Mucosa of descending colon (tissue), 3 donors: ENCODE measurements at regions not wholly inside any gene's neighbourhood (a gene's known extent, or its start where the extent isn't known, plus 50 kb on each side); places are given as distances from the start of the nearest gene placed in this dataset.
"Not testable (repeated sequence)": the region's sequence is repeated elsewhere in the genome, so short reads cannot be mapped to it uniquely, and the experiment has no call there.

Experiments
- ATAC-seq: fragments of 200-7000 bp; cut with Tn5 transposase; one replicate; pipeline ENCODE4 v1.9.1; 2020; ENCODE audit warnings: mild to moderate bottlenecking, moderate library complexity
- DNase-seq, 3 donors: peaks; one replicate each; pipeline ENCODE4 v3.0.0-alpha.2; 2020
- H3K36me3 ChIP-seq: fragments of 200-600 bp; one replicate; pipeline ENCODE4 v1.8.0; 2021; ENCODE audit warnings: low read depth, mild to moderate bottlenecking
- H3K4me1 ChIP-seq: fragments of 200-600 bp; one replicate; pipeline ENCODE4 v1.8.0; 2021; ENCODE audit warnings: low read depth, mild to moderate bottlenecking
- H3K4me3 ChIP-seq: fragments of 200-600 bp; one replicate; pipeline ENCODE4 v1.8.0; 2021; ENCODE audit warnings: mild to moderate bottlenecking
- H3K9me3 ChIP-seq: fragments of 200-600 bp; one replicate; pipeline ENCODE4 v1.8.0; 2021; ENCODE audit warnings: mild to moderate bottlenecking
- intact Hi-C, 2 donors: fragments of 100-400 bp; cut with DNase I in 1 of 2; cut with micrococcal nuclease in 1 of 2; formaldehyde crosslinking; loops; one replicate each; pipeline versions ENCODE4 v1.11.0 to v1.11.1; 2022; cut with DNase I, micrococcal nuclease
- TF ChIP-seq, protein P1 (sequence below): fragments of 200-600 bp; IDR thresholded peaks from one replicate; pipeline ENCODE4 v1.8.0; 2022; ENCODE audit warnings: antibody characterized with exemption, mild to moderate bottlenecking
- donor health status: DM: no; HTN: no; CAD: no; lungs with moderate emphysema.
- donor health status: DM: no; HTN: no; CAD: no.
- donor health status: DM: no; HTN: yes; CAD: no.

- H3K36me3 ChIP-seq, H3K4me1 ChIP-seq, DNase-seq, ATAC-seq, intact Hi-C loops, H3K4me3 ChIP-seq, H3K9me3 ChIP-seq: not testable (repeated sequence)
These were observed 71.5 kb downstream of the WSB1 start for GRCh38 chr17:27365329-27365945.

GRCh38 chr17:27366437-27366836 lies 72.5 kb downstream of the WSB1 start:
- intact Hi-C loops, result no loop called here
- ATAC-seq, result no peak
- DNase-seq, result no peak

DNA sequence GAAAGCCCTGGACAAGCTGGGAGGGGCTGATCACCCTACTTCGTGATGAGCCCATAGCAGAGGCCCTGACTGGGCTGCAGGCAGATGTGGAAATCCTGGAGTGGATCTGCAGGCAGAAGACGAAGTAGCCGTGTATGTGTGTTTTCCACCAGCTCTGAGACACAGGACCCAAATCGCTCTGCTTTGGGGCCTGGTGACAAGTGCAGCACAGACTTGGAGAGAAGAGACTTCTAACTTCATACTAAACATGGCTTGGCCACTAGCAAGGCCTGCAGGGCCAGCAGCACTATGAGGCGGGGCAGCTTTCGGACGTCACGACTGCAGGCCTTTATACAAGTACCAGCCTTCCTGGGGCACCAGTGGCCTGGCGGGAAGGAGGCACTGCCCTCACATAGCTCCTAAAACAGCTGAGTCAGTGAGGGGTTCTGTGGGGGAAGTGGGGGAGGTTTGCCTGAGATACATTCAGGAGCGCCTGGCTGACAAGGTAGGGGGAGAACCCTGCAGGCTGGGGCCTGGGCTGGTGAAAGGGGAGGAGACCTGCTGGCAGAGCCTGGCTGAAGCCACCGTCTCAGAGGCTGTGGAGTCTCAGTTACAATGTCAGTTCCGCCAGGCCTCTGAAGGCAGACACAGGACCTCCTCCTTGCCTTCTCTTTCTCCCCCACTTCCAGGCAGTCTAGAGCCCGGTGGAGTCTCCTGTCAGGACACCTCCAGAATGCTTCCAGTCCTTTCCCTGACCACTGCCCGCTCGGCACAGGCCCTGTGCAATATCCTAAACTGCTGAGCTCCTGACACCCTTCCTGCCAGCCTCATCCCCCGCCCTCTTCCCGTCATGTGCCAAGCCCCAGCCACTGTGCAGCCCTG lies 73.4 kb downstream of the WSB1 start:
- TF ChIP-seq, protein P1, sequence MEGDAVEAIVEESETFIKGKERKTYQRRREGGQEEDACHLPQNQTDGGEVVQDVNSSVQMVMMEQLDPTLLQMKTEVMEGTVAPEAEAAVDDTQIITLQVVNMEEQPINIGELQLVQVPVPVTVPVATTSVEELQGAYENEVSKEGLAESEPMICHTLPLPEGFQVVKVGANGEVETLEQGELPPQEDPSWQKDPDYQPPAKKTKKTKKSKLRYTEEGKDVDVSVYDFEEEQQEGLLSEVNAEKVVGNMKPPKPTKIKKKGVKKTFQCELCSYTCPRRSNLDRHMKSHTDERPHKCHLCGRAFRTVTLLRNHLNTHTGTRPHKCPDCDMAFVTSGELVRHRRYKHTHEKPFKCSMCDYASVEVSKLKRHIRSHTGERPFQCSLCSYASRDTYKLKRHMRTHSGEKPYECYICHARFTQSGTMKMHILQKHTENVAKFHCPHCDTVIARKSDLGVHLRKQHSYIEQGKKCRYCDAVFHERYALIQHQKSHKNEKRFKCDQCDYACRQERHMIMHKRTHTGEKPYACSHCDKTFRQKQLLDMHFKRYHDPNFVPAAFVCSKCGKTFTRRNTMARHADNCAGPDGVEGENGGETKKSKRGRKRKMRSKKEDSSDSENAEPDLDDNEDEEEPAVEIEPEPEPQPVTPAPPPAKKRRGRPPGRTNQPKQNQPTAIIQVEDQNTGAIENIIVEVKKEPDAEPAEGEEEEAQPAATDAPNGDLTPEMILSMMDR, result no peak
- Histone ChIP-seq H3K4me3 (no peak overlapping the region), H3K9me3 (no peaks in the 10 kb centered on the region), H3K4me1 (no peaks in the 10 kb centered on the region), H3K36me3 (no peaks in the 10 kb centered on the region)
- no peak for ATAC-seq
- intact Hi-C loops, result no loop called here
- no peak for DNase-seq

More at GRCh38 chr17:27366437-27366836, 72.5 kb downstream of the WSB1 start:
- Histone ChIP-seq H3K36me3 (no peaks in the 10 kb centered on the region), H3K4me1 (no peaks in the 10 kb centered on the region), H3K4me3 (no peak overlapping the region), H3K9me3 (no peaks in the 10 kb centered on the region)
- TF ChIP-seq, protein P1, result no peak

DNA sequence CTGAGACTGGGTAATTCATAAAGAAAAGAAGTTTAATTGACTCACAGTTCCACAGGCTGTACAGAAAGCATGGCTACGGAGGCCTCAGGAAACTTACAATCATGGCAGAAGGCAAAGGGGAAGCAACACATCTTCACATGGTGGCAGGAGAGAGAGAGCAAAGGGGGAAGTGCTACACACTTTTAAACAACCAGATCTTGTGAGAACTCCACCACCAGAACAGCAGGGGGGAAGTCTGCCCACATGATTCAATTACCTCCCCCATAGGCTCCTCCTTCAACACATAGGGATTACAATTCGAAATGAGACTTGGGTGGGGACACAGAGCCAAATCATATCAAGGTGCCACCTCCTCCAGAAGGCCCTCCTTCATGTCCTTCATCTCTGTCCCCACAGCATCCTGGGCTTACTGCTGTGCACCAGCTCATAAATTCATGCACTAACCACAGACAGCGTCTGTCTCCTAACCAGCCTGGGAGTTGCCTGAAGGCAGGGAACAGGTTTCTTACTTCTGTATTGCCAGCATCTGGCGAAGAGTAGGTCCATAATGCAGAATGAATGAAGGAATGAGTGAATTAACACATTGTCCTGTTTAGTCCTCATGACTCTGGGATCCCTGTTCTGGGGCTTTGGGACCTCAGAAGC lies 74.4 kb downstream of the WSB1 start:
- TF ChIP-seq, protein P1, result no peak
- ATAC-seq, result no peak

GRCh38 chr17:27368980-27369379 lies 75.1 kb downstream of the WSB1 start:
- DNase-seq (no peak), ATAC-seq (no peak)
- intact Hi-C loops, result no loop called here
- TF ChIP-seq, protein P1, result no peak
- H3K4me1 ChIP-seq, result no peaks in the 10 kb centered on the region
- H3K9me3 ChIP-seq, result no peaks in the 10 kb centered on the region
- no peak overlapping the region for H3K4me3 ChIP-seq
- no peaks in the 10 kb centered on the region for H3K36me3 ChIP-seq

More for the DNA sequence above, 74.4 kb downstream of the WSB1 start:
- intact Hi-C loops, result no loop called here
- no peaks in the 10 kb centered on the region for H3K36me3 ChIP-seq
- DNase-seq, result no peak
- no peaks in the 10 kb centered on the region for H3K4me1 ChIP-seq
- H3K9me3 ChIP-seq, result no peaks in the 10 kb centered on the region
- no peak overlapping the region for H3K4me3 ChIP-seq

GRCh38 chr17:27370776-27371175 lies 76.9 kb downstream of the WSB1 start:
- Histone ChIP-seq H3K4me1 (no peaks in the 10 kb centered on the region), H3K9me3 (no peaks in the 10 kb centered on the region), H3K4me3 (no peak overlapping the region), H3K36me3 (no peaks in the 10 kb centered on the region)
- TF ChIP-seq, protein P1, result no peak
- no peak for DNase-seq
- intact Hi-C loops, result no loop called here
- ATAC-seq, result no peak

DNA sequence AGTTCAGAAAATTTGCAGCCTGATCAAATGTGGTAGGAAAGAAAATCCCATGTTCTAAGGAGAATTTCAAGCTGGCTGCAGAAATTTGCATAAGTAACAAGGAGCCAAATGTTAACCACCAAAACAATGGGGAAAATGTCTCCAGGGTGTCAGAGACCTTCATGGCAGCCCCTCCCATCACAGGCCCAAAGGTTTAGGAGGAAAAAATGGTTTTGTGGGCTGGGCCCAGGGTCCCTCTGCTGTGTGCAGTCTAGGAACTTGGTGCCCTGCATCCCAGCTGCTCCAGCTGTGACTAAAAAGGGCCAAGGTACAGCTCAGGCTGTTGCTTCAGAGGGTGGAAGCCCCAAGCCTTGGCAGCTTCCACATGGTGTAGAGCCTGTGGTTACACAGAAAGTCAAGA lies 79.8 kb downstream of the WSB1 start:
- H3K9me3 ChIP-seq, DNase-seq, ATAC-seq, H3K4me1 ChIP-seq, intact Hi-C loops, H3K36me3 ChIP-seq, H3K4me3 ChIP-seq: not testable (repeated sequence)
